ENCODE measurements at regions not wholly inside any gene's neighbourhood (a gene's known extent, or its start where the extent isn't known, plus 50 kb on each side); places are given as distances from the start of the nearest gene placed in this dataset.

GRCh38 chr18:56108478-56109367 lies 520.7 kb upstream of the TCF4 start:
- Histone ChIP-seq H3K27me3 (ENCODE audit: control insufficient read depth, insufficient read depth, low read length) (no peaks in the 10 kb centered on the region), H3K27ac (ENCODE audit: low read length) (no peak overlapping the region), H3K9me3 (ENCODE audit: control insufficient read depth, insufficient read depth, low read depth, low read length) (no peaks in the 10 kb centered on the region), H3K4me1 (ENCODE audit: control insufficient read depth, insufficient read depth, low read length) (no peaks in the 10 kb centered on the region), H3K36me3 (ENCODE audit: control insufficient read depth, insufficient read depth, low read length) (no peaks in the 10 kb centered on the region), H3K4me3 (ENCODE audit: low read depth in 2 of 2, low read length in 2 of 2) (no peak overlapping the region)
- BruUV-seq (replicated peaks), result no TSS peak
- no peak for TF ChIP-seq TCF7L2 (IDR thresholded peaks at IDR 0.05; ENCODE audit: low read depth, low read length)
- no peak for TF ChIP-seq POLR2AphosphoS5 (IDR thresholded peaks at IDR 0.05; ENCODE audit: low read depth, low read length)
- TF ChIP-seq CTCF (IDR thresholded peaks at IDR 0.05), result no peak
- TF ChIP-seq REST (IDR thresholded peaks at IDR 0.05; ENCODE audit: insufficient read depth in 1 of 2, low read depth in 2 of 2, low read length in 1 of 2), result no peak
- no peak for TF ChIP-seq SIN3A (IDR thresholded peaks at IDR 0.05; ENCODE audit: borderline replicate concordance, insufficient read depth, low read depth, low read length)
- ATAC-seq (no peak), DNase-seq (ENCODE audit: low read depth, low spot score) (no peak)
- ChIA-PET CTCF (no interaction called here), POLR2A (no interaction called here)
- in situ Hi-C loops (cut with HindIII; ENCODE audit: low pct_unique_long_range_greater_than_20kb, low sequenced_read_pairs) (no loop called here), intact Hi-C loops (cut with micrococcal nuclease; ENCODE audit: unreplicated experiment) (no loop called here)

- H3K4me1 ChIP-seq (ENCODE audit: control insufficient read depth, insufficient read depth, low read length), result no peaks in the 10 kb centered on the region
- POLR2A ChIA-PET, result no interaction called here
- no TSS peak for BruUV-seq (replicated peaks)
- CTCF ChIA-PET, result no interaction called here
- TF ChIP-seq TCF7L2 (IDR thresholded peaks at IDR 0.05; ENCODE audit: low read depth, low read length), result no peak
- TF ChIP-seq SIN3A (IDR thresholded peaks at IDR 0.05; ENCODE audit: borderline replicate concordance, insufficient read depth, low read depth, low read length), result no peak
- no peak for TF ChIP-seq REST (IDR thresholded peaks at IDR 0.05; ENCODE audit: insufficient read depth in 1 of 2, low read depth in 2 of 2, low read length in 1 of 2)
- TF ChIP-seq POLR2AphosphoS5 (IDR thresholded peaks at IDR 0.05; ENCODE audit: low read depth, low read length), result no peak
- no peak for TF ChIP-seq CTCF (IDR thresholded peaks at IDR 0.05)
- H3K27ac ChIP-seq (ENCODE audit: low read length), result no peak overlapping the region
- no peaks in the 10 kb centered on the region for H3K36me3 ChIP-seq (ENCODE audit: control insufficient read depth, insufficient read depth, low read length)
- no peaks in the 10 kb centered on the region for H3K27me3 ChIP-seq (ENCODE audit: control insufficient read depth, insufficient read depth, low read length)
- H3K9me3 ChIP-seq (ENCODE audit: control insufficient read depth, insufficient read depth, low read depth, low read length), result no peaks in the 10 kb centered on the region
- in situ Hi-C loops (cut with HindIII; ENCODE audit: low pct_unique_long_range_greater_than_20kb, low sequenced_read_pairs) (no loop called here), intact Hi-C loops (cut with micrococcal nuclease; ENCODE audit: unreplicated experiment) (no loop called here)
- no peak for ATAC-seq
- no peak overlapping the region for H3K4me3 ChIP-seq (ENCODE audit: low read depth in 2 of 2, low read length in 2 of 2)
- DNase-seq (ENCODE audit: low read depth, low spot score), result no peak
Measured at GRCh38 chr18:56107821-56108477, 520.0 kb upstream of the TCF4 start.

Measured in Panc1 (cell line).